Liver (tissue), 8 donors: ENCODE measurements at regions not wholly inside any gene's neighbourhood (a gene's known extent, or its start where the extent isn't known, plus 50 kb on each side); places are given as distances from the start of the nearest gene placed in this dataset.

Experiments
- DNase-seq: peaks from one replicate; pipeline ENCODE4 v3.0.0-alpha.2; 2017; ENCODE audit warnings: low spot score
- H3K27ac ChIP-seq, 2 donors: one replicate each; pipeline ENCODE4 v1.7.0; 2013; ENCODE audit warnings: inconsistent platforms in 2 of 2, low read length in 2 of 2, control low read depth in 1 of 2, low read depth in 1 of 2, mild to moderate bottlenecking in 1 of 2
- H3K27me3 ChIP-seq, 4 donors: one replicate each; pipeline versions ENCODE4 v1.6.1 to v1.7.0; 2013; ENCODE audit warnings: low read length in 3 of 4, inconsistent platforms in 1 of 4, mild to moderate bottlenecking in 1 of 4, moderate library complexity in 1 of 4; ENCODE audit not compliant: control insufficient read depth in 4 of 4, insufficient read depth in 4 of 4
- H3K36me3 ChIP-seq, 4 donors: one replicate each; pipeline versions ENCODE4 v1.6.1 to v1.7.0; 2013; ENCODE audit warnings: low read length in 3 of 4, mild to moderate bottlenecking in 3 of 4, low read depth in 1 of 4, moderate library complexity in 1 of 4; ENCODE audit not compliant: control insufficient read depth in 4 of 4, insufficient read depth in 3 of 4
- H3K4me1 ChIP-seq, 4 donors: one replicate each; pipeline versions ENCODE4 v1.6.1 to v1.7.0; 2013; ENCODE audit warnings: low read length in 3 of 4, mild to moderate bottlenecking in 3 of 4, moderate library complexity in 1 of 4; ENCODE audit not compliant: control insufficient read depth in 4 of 4, insufficient read depth in 4 of 4
- H3K4me3 ChIP-seq, 3 donors: one replicate each; pipeline versions ENCODE4 v1.6.1 to v1.7.0; 2013; ENCODE audit warnings: low read length in 3 of 3, control low read depth in 1 of 3, low read depth in 1 of 3, mild to moderate bottlenecking in 1 of 3
- H3K9ac ChIP-seq, 2 donors: one replicate each; pipeline ENCODE4 v1.7.0; 2013; ENCODE audit warnings: low read length in 2 of 2, mild to moderate bottlenecking in 2 of 2, moderate library complexity in 2 of 2, control low read depth in 1 of 2, low read depth in 1 of 2
- H3K9me3 ChIP-seq, 4 donors: one replicate each; pipeline versions ENCODE4 v1.6.1 to v1.7.0; 2013; ENCODE audit warnings: low read length in 3 of 4; ENCODE audit not compliant: control insufficient read depth in 4 of 4
- ATF3 ChIP-seq: IDR thresholded peaks from 2 replicates; pipeline ENCODE4 v1.6.1; 2016; ENCODE audit warnings: antibody characterized with exemption
- CTCF ChIP-seq: fragments of 150-350 bp; IDR thresholded peaks from 2 replicates; pipeline ENCODE4 v1.5.1; 2017; ENCODE audit warnings: improper control_type of control experiment, low read depth, low read length; ENCODE audit not compliant: missing input control
- EGR1 ChIP-seq, 2 donors: IDR thresholded peaks; 2 replicates each; pipeline ENCODE4 v1.6.1; 2016 to 2018; ENCODE audit warnings: antibody characterized with exemption in 2 of 2, low read depth in 2 of 2
- FOXA1 ChIP-seq: IDR thresholded peaks from 2 replicates; pipeline ENCODE4 v1.6.1; 2016; ENCODE audit warnings: antibody characterized with exemption
- FOXA2 ChIP-seq: IDR thresholded peaks from 2 replicates; pipeline ENCODE4 v1.6.1; 2016; ENCODE audit warnings: antibody characterized with exemption
- HNF4G ChIP-seq: IDR thresholded peaks from 2 replicates; pipeline ENCODE4 v1.6.1; 2016; ENCODE audit warnings: antibody characterized with exemption
- MAX ChIP-seq: IDR thresholded peaks from 2 replicates; pipeline ENCODE4 v1.6.1; 2016; ENCODE audit warnings: antibody characterized with exemption
- RAD21 ChIP-seq, 2 donors: IDR thresholded peaks; 2 replicates each; pipeline ENCODE4 v1.6.1; 2016; ENCODE audit warnings: antibody characterized with exemption in 2 of 2, mild to moderate bottlenecking in 2 of 2
- RXRA ChIP-seq, 2 donors: IDR thresholded peaks; 2 replicates each; pipeline ENCODE4 v1.6.1; 2017 to 2018; ENCODE audit warnings: antibody characterized with exemption in 2 of 2, mild to moderate bottlenecking in 1 of 2
- SP1 ChIP-seq: IDR thresholded peaks from 2 replicates; pipeline ENCODE4 v1.6.1; 2018; ENCODE audit warnings: antibody characterized with exemption, mild to moderate bottlenecking
- TAF1 ChIP-seq: conservative IDR thresholded peaks from 2 replicates; pipeline ENCODE4 v1.6.1; 2016; ENCODE audit warnings: antibody characterized with exemption, mild to moderate bottlenecking
- YY1 ChIP-seq: IDR thresholded peaks from 2 replicates; pipeline ENCODE4 v1.6.1; 2016; ENCODE audit warnings: antibody characterized with exemption, mild to moderate bottlenecking
- WGBS: extraction: QIAGEN DNeasy Blood & Tissue Kit; methylation state at CpG from one replicate; pipeline ENCODE4 v1.1.7; 2013; 5-methylcytosine and 5-hydroxymethylcytosine counted together
- donor health status: healthy.
- donor health status: healthy.
- donor health status: healthy.
- donor health status: healthy.
- donor health status: healthy.

GRCh38 chr22:49667236-49667635 is 160.4 kb downstream of the BRD1 start:
- H3K9me3 ChIP-seq: no peaks in the 10 kb centered on the region
- H3K4me3 ChIP-seq: no peak overlapping the region
- no peak for TF ChIP-seq FOXA1
- H3K27me3 ChIP-seq: peaks cover 0 to 6% (median 5%) of the 10 kb centered on the region in 4 donors
- 43% methylated on average over 13 of the region's 13 CpGs for WGBS
- H3K27ac ChIP-seq: no peak overlapping the region
- peaks cover 0 to 5% (median 0%) of the 10 kb centered on the region in 4 donors for H3K4me1 ChIP-seq
- no peaks in the 10 kb centered on the region for H3K36me3 ChIP-seq
- DNase-seq: no peak
- no peak overlapping the region for H3K9ac ChIP-seq

GRCh38 chr22:49666146-49666809 is 161.4 kb downstream of the BRD1 start:
- H3K4me3 ChIP-seq: no peak overlapping the region
- peak overlapping the region in 1 of 2 donors; percentile 31 for H3K27ac ChIP-seq
- H3K4me1 ChIP-seq: peaks cover 0 to 5% (median 0%) of the 10 kb centered on the region in 4 donors
- 73% methylated on average over 11 of the region's 11 CpGs for WGBS
- H3K9me3 ChIP-seq: no peaks in the 10 kb centered on the region
- no peaks in the 10 kb centered on the region for H3K36me3 ChIP-seq
- no peak for DNase-seq
- no peak overlapping the region for H3K9ac ChIP-seq
- peaks cover 0 to 5% (median 3%) of the 10 kb centered on the region in 4 donors for H3K27me3 ChIP-seq
- TF ChIP-seq ATF3 (no peak), SP1 (no peak), EGR1 (IDR thresholded peaks at IDR 0.05; ENCODE audit: low read depth in 2 of 2) (no peak), RXRA (IDR thresholded peaks at IDR 0.05) (no peak), MAX (no peak), FOXA2 (no peak), TAF1 (no peak), HNF4G (no peak), CTCF (no peak), FOXA1 (no peak)

- Histone ChIP-seq H3K36me3 (no peaks in the 10 kb centered on the region), H3K9ac (no peak overlapping the region), H3K4me3 (no peak overlapping the region), H3K9me3 (no peaks in the 10 kb centered on the region), H3K27ac (no peak overlapping the region), H3K27me3 (peaks cover 0 to 2% (median under 1%) of the 10 kb centered on the region in 4 donors), H3K4me1 (no peaks in the 10 kb centered on the region)
- WGBS: 58% methylated on average over 18 of the region's 18 CpGs
- no peak for DNase-seq
- TF ChIP-seq FOXA2 (no peak), YY1 (no peak), TAF1 (no peak), RAD21 (IDR thresholded peaks at IDR 0.05) (no peak)
These were observed 162.8 kb downstream of the BRD1 start for GRCh38 chr22:49664891-49665290.
